GM23338 (cell line): ENCODE measurements at regions not wholly inside any gene's neighbourhood (a gene's known extent, or its start where the extent isn't known, plus 50 kb on each side); places are given as distances from the start of the nearest gene placed in this dataset.

Experiments
- POLR2AphosphoS5 ChIP-seq: IDR thresholded peaks from 2 replicates; pipeline ENCODE4 v1.6.1; 2016; ENCODE audit warnings: antibody characterized with exemption, low read depth
- TF ChIP-seq, protein P1 (sequence below), 2 experiments: fragments of 200-600 bp in 1 of 2; sonication (generic) in 1 of 2; conservative IDR thresholded peaks; 2 replicates each; pipeline versions ENCODE4 v1.5.1 to v1.6.1; 2016 to 2017; ENCODE audit warnings: antibody characterized with exemption in 2 of 2, low read depth in 2 of 2, mild to moderate bottlenecking in 2 of 2, moderate library complexity in 1 of 2
- TF ChIP-seq, protein P2 (sequence below): IDR thresholded peaks from one replicate; pipeline ENCODE4 v1.6.1; 2018; ENCODE audit warnings: antibody characterized with exemption; ENCODE audit not compliant: unreplicated experiment

- TF ChIP-seq, protein P1, sequence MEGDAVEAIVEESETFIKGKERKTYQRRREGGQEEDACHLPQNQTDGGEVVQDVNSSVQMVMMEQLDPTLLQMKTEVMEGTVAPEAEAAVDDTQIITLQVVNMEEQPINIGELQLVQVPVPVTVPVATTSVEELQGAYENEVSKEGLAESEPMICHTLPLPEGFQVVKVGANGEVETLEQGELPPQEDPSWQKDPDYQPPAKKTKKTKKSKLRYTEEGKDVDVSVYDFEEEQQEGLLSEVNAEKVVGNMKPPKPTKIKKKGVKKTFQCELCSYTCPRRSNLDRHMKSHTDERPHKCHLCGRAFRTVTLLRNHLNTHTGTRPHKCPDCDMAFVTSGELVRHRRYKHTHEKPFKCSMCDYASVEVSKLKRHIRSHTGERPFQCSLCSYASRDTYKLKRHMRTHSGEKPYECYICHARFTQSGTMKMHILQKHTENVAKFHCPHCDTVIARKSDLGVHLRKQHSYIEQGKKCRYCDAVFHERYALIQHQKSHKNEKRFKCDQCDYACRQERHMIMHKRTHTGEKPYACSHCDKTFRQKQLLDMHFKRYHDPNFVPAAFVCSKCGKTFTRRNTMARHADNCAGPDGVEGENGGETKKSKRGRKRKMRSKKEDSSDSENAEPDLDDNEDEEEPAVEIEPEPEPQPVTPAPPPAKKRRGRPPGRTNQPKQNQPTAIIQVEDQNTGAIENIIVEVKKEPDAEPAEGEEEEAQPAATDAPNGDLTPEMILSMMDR (conservative IDR thresholded peaks at IDR 0.05; ENCODE audit: low read depth in 2 of 2), result no peak
- TF ChIP-seq, protein P2, sequence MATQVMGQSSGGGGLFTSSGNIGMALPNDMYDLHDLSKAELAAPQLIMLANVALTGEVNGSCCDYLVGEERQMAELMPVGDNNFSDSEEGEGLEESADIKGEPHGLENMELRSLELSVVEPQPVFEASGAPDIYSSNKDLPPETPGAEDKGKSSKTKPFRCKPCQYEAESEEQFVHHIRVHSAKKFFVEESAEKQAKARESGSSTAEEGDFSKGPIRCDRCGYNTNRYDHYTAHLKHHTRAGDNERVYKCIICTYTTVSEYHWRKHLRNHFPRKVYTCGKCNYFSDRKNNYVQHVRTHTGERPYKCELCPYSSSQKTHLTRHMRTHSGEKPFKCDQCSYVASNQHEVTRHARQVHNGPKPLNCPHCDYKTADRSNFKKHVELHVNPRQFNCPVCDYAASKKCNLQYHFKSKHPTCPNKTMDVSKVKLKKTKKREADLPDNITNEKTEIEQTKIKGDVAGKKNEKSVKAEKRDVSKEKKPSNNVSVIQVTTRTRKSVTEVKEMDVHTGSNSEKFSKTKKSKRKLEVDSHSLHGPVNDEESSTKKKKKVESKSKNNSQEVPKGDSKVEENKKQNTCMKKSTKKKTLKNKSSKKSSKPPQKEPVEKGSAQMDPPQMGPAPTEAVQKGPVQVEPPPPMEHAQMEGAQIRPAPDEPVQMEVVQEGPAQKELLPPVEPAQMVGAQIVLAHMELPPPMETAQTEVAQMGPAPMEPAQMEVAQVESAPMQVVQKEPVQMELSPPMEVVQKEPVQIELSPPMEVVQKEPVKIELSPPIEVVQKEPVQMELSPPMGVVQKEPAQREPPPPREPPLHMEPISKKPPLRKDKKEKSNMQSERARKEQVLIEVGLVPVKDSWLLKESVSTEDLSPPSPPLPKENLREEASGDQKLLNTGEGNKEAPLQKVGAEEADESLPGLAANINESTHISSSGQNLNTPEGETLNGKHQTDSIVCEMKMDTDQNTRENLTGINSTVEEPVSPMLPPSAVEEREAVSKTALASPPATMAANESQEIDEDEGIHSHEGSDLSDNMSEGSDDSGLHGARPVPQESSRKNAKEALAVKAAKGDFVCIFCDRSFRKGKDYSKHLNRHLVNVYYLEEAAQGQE, result no peak
- no peak for TF ChIP-seq POLR2AphosphoS5
Observed at GRCh38 chr4:187370918-187371317, 624.7 kb upstream of the ZFP42 start.
